ENCODE measurements at regions not wholly inside any gene's neighbourhood (a gene's known extent, or its start where the extent isn't known, plus 50 kb on each side); places are given as distances from the start of the nearest gene placed in this dataset.
A peak's percentile ranks its signal among the peaks of the same experiment; 100 is the strongest.

- DNase-seq (ENCODE audit: low spot score), result peak; percentile 62
Measured at GRCh38 chr7:131109759-131110296, 217.8 kb upstream of the MKLN1 start.

- DNase-seq (ENCODE audit: low spot score), result peak; percentile 25
Measured at GRCh38 chr7:131110297-131111080, 217.2 kb upstream of the MKLN1 start.

DNA sequence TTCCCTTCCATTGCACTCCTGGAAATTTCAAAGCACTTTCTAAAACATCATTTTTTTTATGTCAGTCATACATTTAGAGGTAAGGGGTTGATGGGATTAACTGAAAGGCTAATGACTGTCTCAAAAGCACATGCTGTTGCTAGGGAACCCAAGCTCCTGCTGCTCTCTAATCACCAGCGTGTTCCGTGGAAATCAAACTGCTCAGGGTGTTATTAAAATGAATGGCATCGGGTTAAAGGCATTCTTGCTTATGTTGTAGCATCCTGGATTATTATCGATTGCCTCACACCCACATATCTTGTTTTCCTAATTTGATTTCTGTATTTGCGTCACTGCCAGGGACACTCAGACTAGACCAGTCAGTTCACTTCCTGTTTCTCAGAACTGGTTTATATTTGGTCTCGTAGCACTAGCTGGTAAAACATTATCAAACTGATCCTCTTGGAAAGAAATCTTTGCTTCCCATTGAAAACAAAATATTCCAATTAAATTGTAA is 216.5 kb upstream of the MKLN1 start:
- DNase-seq (ENCODE audit: low spot score), result no peak

- DNase-seq (ENCODE audit: low spot score), result no peak
Measured at GRCh38 chr7:131111792-131112191, 215.9 kb upstream of the MKLN1 start.

GRCh38 chr7:131112431-131112830 is 215.2 kb upstream of the MKLN1 start:
- DNase-seq (ENCODE audit: low spot score), result no peak

DNA sequence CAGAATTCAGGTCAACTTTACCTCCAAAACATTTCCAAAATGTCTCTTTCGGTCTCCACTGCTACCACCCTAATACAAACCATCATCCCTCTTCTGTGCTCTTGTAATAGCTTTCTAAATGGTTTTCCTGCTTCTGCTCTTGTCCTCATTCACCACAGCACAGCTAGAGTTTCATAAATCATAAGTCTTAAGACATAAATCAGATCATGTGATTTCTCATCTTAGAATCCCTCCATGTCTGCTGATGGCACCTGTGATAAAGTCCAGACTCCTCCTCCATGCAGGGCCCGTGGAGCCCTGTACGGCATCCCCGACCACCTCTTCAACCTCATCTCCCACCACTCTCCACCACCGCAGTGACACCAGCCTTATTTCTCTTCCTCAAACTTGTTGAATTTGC is 212.3 kb upstream of the MKLN1 start:
- DNase-seq (ENCODE audit: low spot score), result no peak

- no peak for DNase-seq (ENCODE audit: low spot score)
Measured at GRCh38 chr7:131117439-131117838, 210.2 kb upstream of the MKLN1 start.

DNA sequence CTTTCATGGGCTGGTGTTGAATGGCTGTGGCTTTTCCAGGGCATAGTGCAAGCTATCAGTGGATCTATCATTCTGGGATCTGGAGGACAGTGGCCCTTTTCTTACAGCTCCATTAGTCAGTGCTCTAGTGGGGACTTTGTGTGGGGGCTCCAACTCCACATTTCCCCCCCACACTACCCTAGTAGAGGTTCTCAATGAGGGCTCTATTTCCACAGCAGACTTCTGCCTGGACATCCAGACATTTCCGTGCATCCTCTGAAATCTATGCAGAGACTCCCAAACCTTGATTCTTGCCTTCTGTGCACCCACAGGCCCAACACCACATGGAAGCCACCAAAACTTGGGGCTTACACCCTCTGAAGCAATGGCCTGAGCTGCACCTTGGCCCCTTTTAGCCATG is 208.3 kb upstream of the MKLN1 start:
- no peak for DNase-seq (ENCODE audit: low spot score)

GRCh38 chr7:131122394-131122793 is 205.3 kb upstream of the MKLN1 start:
- DNase-seq (ENCODE audit: low spot score), result no peak

- no peak for DNase-seq (ENCODE audit: low spot score)
Measured at GRCh38 chr7:131124001-131124629, 203.6 kb upstream of the MKLN1 start.

GRCh38 chr7:131124867-131125266 is 202.8 kb upstream of the MKLN1 start:
- DNase-seq (ENCODE audit: low spot score), result no peak

- no peak for DNase-seq (ENCODE audit: low spot score)
Measured at GRCh38 chr7:131130324-131130723, 197.4 kb upstream of the MKLN1 start.

- no peak for DNase-seq (ENCODE audit: low spot score)
Measured at GRCh38 chr7:131131012-131131745, 196.5 kb upstream of the MKLN1 start.

GRCh38 chr7:131131746-131132431 is 195.8 kb upstream of the MKLN1 start:
- no peak for DNase-seq (ENCODE audit: low spot score)

GRCh38 chr7:131139462-131139861 is 188.2 kb upstream of the MKLN1 start:
- DNase-seq (ENCODE audit: low spot score), result no peak

DNA sequence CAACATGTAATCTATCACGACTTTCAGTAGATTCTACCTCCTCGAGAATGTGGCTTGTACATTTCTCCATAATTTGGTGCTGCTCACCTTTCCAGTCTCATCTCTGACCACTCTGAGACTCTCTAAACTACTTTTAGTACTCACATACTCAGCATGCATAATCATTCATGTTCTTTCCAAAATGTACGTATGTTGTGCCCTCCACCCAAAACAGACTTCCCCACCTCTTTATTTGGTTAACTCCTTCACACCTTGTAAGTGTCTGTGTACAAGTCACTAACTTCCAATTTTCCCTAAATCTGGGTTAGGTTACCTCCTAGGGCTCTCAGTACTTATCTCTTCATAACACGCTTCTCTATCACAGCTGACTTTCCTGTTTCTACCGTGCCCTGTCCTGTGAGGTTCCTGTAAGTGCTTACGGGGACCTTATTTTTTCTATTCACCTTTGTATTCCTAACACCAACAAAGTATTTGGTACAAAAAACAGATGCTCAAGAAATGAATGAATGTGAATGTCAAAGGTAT is 186.2 kb upstream of the MKLN1 start:
- DNase-seq (ENCODE audit: low spot score), result no peak

- DNase-seq (ENCODE audit: low spot score), result no peak
Measured at GRCh38 chr7:131143869-131144268, 183.8 kb upstream of the MKLN1 start.

DNA sequence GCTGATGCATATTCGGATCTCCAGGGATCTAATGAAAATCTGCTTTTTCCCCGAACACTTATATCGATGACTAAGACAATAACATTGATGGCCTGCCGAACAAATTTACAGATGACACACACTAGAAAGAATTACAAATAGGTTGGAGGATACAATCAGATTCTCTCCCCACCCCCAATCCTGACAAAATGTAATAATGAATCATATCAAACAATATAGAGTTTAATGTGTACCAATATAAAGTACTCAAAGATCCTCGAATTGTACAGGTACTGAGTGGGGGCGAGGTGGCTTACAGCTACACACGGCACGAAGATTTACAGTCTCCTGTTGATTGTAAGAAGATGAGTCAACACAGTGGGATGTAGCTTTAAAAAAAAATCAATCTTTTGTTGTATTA is 182.7 kb upstream of the MKLN1 start:
- no peak for DNase-seq (ENCODE audit: low spot score)

- no peak for DNase-seq (ENCODE audit: low spot score)
Measured at GRCh38 chr7:131145770-131146169, 181.9 kb upstream of the MKLN1 start.

- no peak for DNase-seq (ENCODE audit: low spot score)
Measured at GRCh38 chr7:131147604-131148003, 180.1 kb upstream of the MKLN1 start.

GRCh38 chr7:131148258-131148657 is 179.4 kb upstream of the MKLN1 start:
- no peak for DNase-seq (ENCODE audit: low spot score)
